K562 (cell line): ENCODE measurements at regions not wholly inside any gene's neighbourhood (a gene's known extent, or its start where the extent isn't known, plus 50 kb on each side); places are given as distances from the start of the nearest gene placed in this dataset.

ENCODE experiments used
- ATAC-seq: fragments of 200-7000 bp; cut with Tn5 transposase; 3 replicates; pipeline ENCODE4 v1.9.1; 2020; ENCODE audit warnings: moderate library complexity
- BruUV-seq: library from RNA; stranded (reverse); fragments of 400-500 nt; replicated peaks from 2 replicates; lab custom pipeline; 2021; lab: Mats Ljungman, UMichigan
- CTCF ChIA-PET: fragments of 300-600 bp; formaldehyde crosslinking; extraction: SDS; loops from one replicate; lab custom pipeline; 2021; ENCODE audit warnings: low intra/inter-chr PET ratio; lab: Yijun Ruan, JAX
- POLR2A ChIA-PET: fragments of 300-600, 350-650 bp; sonication (Branson Sonifier 250); formaldehyde crosslinking; extraction: SDS; loops from one replicate; lab custom pipeline; 2021; ENCODE audit warnings: antibody characterized with exemption, inconsistent platforms; lab: Yijun Ruan, JAX
- DNase-seq, 4 experiments: peaks; one replicate each; pipeline versions ENCODE4 v3.0.0 to v3.0.0-alpha.2; 2011 to 2018; ENCODE audit warnings: low spot score in 3 of 4, mixed read lengths in 3 of 4; ENCODE audit errors: extremely low read depth in 1 of 4
- FAIRE-seq: peaks from 2 replicates; lab custom pipeline; 2011; peaks lifted over from hg19 to GRCh38; lab: Jason Lieb, UNC
- H2AFZ ChIP-seq: 2 replicates; pipeline ENCODE4 v1.6.0; 2011; ENCODE audit warnings: low read depth, low read length, control low read depth, inconsistent platforms
- H3K27ac ChIP-seq: fragments of 200-600 bp; 3 replicates; pipeline ENCODE4 v1.8.0; 2011; ENCODE audit warnings: low read depth, mild to moderate bottlenecking, control low read depth, inconsistent platforms, low read length, moderate library complexity, mixed read lengths; ENCODE audit errors: extremely low read depth
- H3K27me3 ChIP-seq, 2 experiments: fragments of 300-600 bp in 1 of 2; 2 replicates in 1 of 2; 3 replicates in 1 of 2; pipeline versions ENCODE4 v1.6.0 to v1.8.0; 2011; ENCODE audit warnings: inconsistent platforms in 2 of 2, low read length in 2 of 2, mild to moderate bottlenecking in 1 of 2, mixed read lengths in 1 of 2, moderate library complexity in 1 of 2; ENCODE audit not compliant: control insufficient read depth in 2 of 2, insufficient read depth in 2 of 2
- H3K36me3 ChIP-seq: fragments of 300-600 bp; 3 replicates; pipeline ENCODE4 v1.8.0; 2011; ENCODE audit warnings: mild to moderate bottlenecking, low read length, inconsistent platforms; ENCODE audit not compliant: control insufficient read depth, insufficient read depth
- H3K4me1 ChIP-seq, 2 experiments: fragments of 200-600 bp in 1 of 2; replicated peaks in 1 of 2; 2 replicates in 1 of 2; 3 replicates in 1 of 2; pipeline versions ENCODE4 v1.5.1 to v1.8.0; 2011; ENCODE audit warnings: inconsistent platforms in 2 of 2, low read length in 2 of 2, mild to moderate bottlenecking in 1 of 2, mixed read lengths in 1 of 2, moderate library complexity in 1 of 2; ENCODE audit not compliant: control insufficient read depth in 2 of 2, insufficient read depth in 2 of 2
- H3K4me2 ChIP-seq: 2 replicates; pipeline ENCODE4 v1.6.1; 2011; ENCODE audit warnings: low read length, control low read depth, inconsistent platforms, mixed read lengths; ENCODE audit not compliant: insufficient read depth
- H3K4me3 ChIP-seq: fragments of 200-600 bp; sonication (generic), shearing (Covaris generic); 2 replicates; pipeline ENCODE4 v1.5.1; 2016; ENCODE audit warnings: control low read depth, inconsistent platforms
- H3K79me2 ChIP-seq: fragments of 200-600 bp; 3 replicates; pipeline ENCODE4 v1.8.0; 2011; ENCODE audit warnings: low read length, inconsistent platforms; ENCODE audit not compliant: control insufficient read depth, insufficient read depth
- H3K9ac ChIP-seq, 2 experiments: 2 replicates each; pipeline versions ENCODE4 v1.6.0 to v1.6.1; 2011; ENCODE audit warnings: low read depth in 2 of 2, low read length in 2 of 2, control low read depth in 1 of 2, inconsistent platforms in 1 of 2, mild to moderate bottlenecking in 1 of 2, mixed read lengths in 1 of 2; ENCODE audit not compliant: insufficient read depth in 1 of 2
- H3K9me1 ChIP-seq: one replicate; pipeline ENCODE4 v1.6.0; 2011; ENCODE audit warnings: inconsistent platforms, mild to moderate bottlenecking, low read length, moderate library complexity; ENCODE audit not compliant: control insufficient read depth, insufficient read depth
- H3K9me3 ChIP-seq: replicated peaks from 2 replicates; pipeline ENCODE4 v1.5.1; 2011; ENCODE audit warnings: low read depth, low read length, inconsistent platforms; ENCODE audit not compliant: control insufficient read depth, insufficient read depth
- H4K20me1 ChIP-seq: replicated peaks from 2 replicates; pipeline ENCODE4 v1.6.1; 2011; ENCODE audit warnings: low read length, inconsistent platforms, mixed read lengths; ENCODE audit not compliant: control insufficient read depth, insufficient read depth
- FIP1L1 ChIP-seq: fragments of 200-400 bp; formaldehyde crosslinking; IDR thresholded peaks from 2 replicates; pipeline ENCODE4 v1.6.1; 2018; ENCODE audit warnings: mild to moderate bottlenecking, low read depth, low read length; ENCODE audit not compliant: poor library complexity, severe bottlenecking
- HBP1 ChIP-seq: fragments of 450-650 bp; formaldehyde crosslinking; IDR thresholded peaks from 2 replicates; pipeline ENCODE4 v1.4.0; 2022; ENCODE audit warnings: missing genetic modification characterization
- LARP7 ChIP-seq: fragments of 450-650 bp; IDR thresholded peaks from 2 replicates; pipeline ENCODE4 v1.6.1; 2016
- MLX ChIP-seq, 2 experiments: fragments of 450-650 bp in 1 of 2; sonication (generic) in 1 of 2; formaldehyde crosslinking; conservative IDR thresholded peaks; 2 replicates each; pipeline versions ENCODE4 v1.4.0 to v1.8.1; 2020 to 2022; ENCODE audit warnings: mild to moderate bottlenecking in 1 of 2, missing genetic modification reagents in 1 of 2
- RBM17 ChIP-seq: fragments of 200-400 bp; formaldehyde crosslinking; IDR thresholded peaks from 2 replicates; pipeline ENCODE4 v1.6.1; 2017; ENCODE audit warnings: low read depth, mild to moderate bottlenecking, low read length, borderline replicate concordance
- SIRT6 ChIP-seq: IDR thresholded peaks from one replicate; pipeline ENCODE4 v1.6.1; 2012; ENCODE audit warnings: low read depth, mild to moderate bottlenecking, control low read depth, inconsistent platforms, low read length, moderate library complexity
- TRIM25 ChIP-seq: fragments of 450-650 bp; IDR thresholded peaks from 2 replicates; pipeline ENCODE4 v1.7.0; 2016; ENCODE audit warnings: borderline replicate concordance
- U2AF2 ChIP-seq: fragments of 200-400 bp; formaldehyde crosslinking; optimal IDR thresholded peaks from 2 replicates; pipeline ENCODE3; 2017; ENCODE audit warnings: low read depth, mild to moderate bottlenecking, low read length
- ZNF384 ChIP-seq: IDR thresholded peaks from 2 replicates; pipeline ENCODE4 v1.6.1; 2012; ENCODE audit warnings: low read depth, low read length, improper control_type of control experiment
- WGBS: fragments of 100-300 bp; shearing (Covaris generic); methylation state at CpG from one replicate; pipeline ENCODE4 v1.1.6; 2016; ENCODE audit warnings: low coverage, mixed read lengths; ENCODE audit not compliant: insufficient coverage; ENCODE audit errors: missing lambda C conversion rate; 5-methylcytosine and 5-hydroxymethylcytosine counted together
- in situ Hi-C: fragments of 300-500 bp; cut with MboI; formaldehyde crosslinking; loops from 4 replicates; pipeline ENCODE4 v1.15.0; 2018; ENCODE audit warnings: inconsistent platforms, mixed read lengths
- intact Hi-C: fragments of 100-400 bp; cut with micrococcal nuclease; formaldehyde crosslinking; loops from 2 replicates; pipeline ENCODE4 v1.14.2; 2022

- in situ Hi-C loops (no loop called here), intact Hi-C loops (no loop called here)
- Histone ChIP-seq H4K20me1 (no peaks in the 10 kb centered on the region), H3K4me2 (no peak overlapping the region), H3K79me2 (no peaks in the 10 kb centered on the region), H3K9ac (no peak overlapping the region), H3K9me1 (no peaks in the 10 kb centered on the region), H3K9me3 (no peaks in the 10 kb centered on the region), H3K27ac (no peak overlapping the region), H2AFZ (no peak overlapping the region), H3K4me1 (peaks cover 0 to 4% of the 10 kb centered on the region in 2 experiments; a peak in 1 of 5 replicates), H3K4me3 (no peak overlapping the region), H3K36me3 (no peaks in the 10 kb centered on the region), H3K27me3 (no peaks in the 10 kb centered on the region; a peak in 1 of 5 replicates)
- TF ChIP-seq HBP1 (no peak), MLX (CRISPR knock-in tag; conservative IDR thresholded peaks at IDR 0.05) (no peak), TRIM25 (no peak), SIRT6 (no peak), U2AF2 (no peak), ZNF384 (no peak), RBM17 (no peak), FIP1L1 (no peak), LARP7 (no peak)
- FAIRE-seq (no peak), ATAC-seq (no peak), DNase-seq (no peak)
- no TSS peak for BruUV-seq
- ChIA-PET POLR2A (no interaction called here), CTCF (no interaction called here)
- WGBS = 0% methylated on average over 6 of the region's 6 CpGs
Observed at GRCh38 chr10:35887685-35888084, 245.6 kb upstream of the FZD8 start.
